Retina (tissue), 1 donor: ENCODE measurements at regions not wholly inside any gene's neighbourhood (a gene's known extent, or its start where the extent isn't known, plus 50 kb on each side); places are given as distances from the start of the nearest gene placed in this dataset.

Experiments used
- DNase-seq: peaks from one replicate; pipeline ENCODE4 v3.0.0-alpha.2; 2016

DNA sequence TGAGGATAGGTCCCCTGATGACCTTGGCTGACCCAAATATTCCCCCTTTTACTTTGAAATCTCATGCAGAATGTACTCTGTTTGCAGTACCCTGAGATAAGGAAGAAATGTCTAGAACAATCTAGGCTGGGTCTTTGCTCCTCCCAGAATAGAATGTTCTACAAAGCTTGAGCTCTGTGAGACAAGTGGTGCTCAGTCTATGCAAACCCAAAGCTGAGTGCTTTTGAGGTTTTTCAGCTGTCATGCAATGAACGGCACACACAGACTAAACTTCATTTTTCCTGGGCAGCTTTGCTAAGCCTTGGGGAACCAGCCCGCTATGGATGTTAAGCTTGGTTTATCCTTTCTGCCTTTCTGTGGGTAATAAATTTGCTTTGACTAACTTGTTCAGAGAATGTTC lies 513.6 kb downstream of the FAT4 start:
- DNase-seq: no peak

DNA sequence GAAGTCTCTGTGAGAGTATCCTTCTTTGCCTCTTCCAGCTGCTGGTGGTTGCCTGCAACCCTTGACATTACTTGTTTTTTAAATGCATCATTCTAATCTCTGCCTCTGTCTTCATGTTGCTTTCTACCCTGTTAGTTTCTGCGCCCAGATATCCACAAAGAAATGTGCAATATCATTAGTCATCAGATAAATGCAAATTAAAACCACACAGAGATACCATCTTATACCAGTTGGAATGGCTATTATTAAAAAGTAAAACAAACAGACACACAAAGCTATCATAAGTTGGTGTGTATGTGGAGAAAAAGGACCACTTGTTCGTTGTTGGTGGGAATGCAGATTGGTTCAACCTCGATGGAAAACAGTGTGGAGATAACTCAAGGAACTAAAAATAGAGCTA lies 517.4 kb downstream of the FAT4 start:
- no peak for DNase-seq

DNA sequence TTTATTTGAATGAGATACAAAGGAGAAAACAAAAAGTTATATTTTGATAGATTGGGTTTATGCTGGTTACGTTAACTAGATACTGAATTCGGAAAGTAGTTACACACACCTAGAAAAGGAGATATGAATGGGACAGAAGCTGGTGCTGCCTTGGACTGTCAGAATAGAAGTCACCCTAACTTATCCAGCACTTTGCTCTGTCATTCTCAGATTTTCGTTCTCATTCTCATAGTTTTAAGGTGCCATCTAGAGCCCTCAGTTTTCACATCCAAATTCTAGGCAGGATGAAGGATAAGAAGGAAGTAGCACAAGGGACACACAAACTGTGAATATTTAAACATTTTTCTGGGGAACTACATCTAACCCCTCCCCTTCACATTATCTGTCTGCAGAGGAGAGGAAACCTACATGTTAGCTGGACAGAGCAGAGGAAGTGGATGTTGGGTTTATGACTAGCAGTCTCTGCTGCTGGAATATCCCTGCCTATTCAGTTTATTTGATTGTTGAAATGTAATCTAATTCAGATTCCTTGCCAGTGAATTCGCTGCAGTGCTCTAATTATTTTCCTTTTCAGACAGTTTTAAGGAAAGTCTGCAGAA lies 521.9 kb downstream of the FAT4 start:
- DNase-seq: no peak

DNA sequence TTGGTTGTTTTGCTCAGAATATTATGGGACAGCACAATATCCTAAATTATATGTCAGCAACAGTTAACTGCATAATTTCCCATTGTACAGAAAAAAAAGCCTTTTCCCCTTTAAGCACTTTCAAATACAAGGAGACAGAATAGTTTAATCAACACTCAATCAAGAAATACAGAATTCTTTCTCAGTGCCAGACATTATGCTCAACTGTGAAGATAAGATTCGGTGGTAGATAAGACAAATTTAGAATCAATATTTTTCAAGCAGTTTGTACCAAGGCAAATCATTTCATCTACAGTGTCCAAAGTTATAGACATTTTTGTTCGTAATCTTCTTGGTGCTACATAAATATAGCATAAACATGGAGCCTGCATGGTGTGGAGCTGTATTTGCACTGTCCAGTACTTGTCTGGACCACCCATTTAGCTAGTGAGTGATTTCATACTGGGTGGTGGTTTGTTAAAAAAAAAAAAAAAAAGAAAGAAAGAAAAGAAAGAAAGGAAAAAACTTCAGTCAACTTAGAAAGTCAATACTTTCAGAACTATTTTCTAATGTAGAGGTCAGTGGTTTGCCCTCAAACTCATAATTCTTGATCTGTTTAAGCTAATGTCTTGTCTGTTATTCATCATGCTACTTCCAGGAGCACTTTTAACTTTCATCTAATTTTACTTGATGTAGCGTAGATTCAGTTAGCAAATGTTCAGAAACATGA lies 522.9 kb downstream of the FAT4 start:
- no peak for DNase-seq

DNA sequence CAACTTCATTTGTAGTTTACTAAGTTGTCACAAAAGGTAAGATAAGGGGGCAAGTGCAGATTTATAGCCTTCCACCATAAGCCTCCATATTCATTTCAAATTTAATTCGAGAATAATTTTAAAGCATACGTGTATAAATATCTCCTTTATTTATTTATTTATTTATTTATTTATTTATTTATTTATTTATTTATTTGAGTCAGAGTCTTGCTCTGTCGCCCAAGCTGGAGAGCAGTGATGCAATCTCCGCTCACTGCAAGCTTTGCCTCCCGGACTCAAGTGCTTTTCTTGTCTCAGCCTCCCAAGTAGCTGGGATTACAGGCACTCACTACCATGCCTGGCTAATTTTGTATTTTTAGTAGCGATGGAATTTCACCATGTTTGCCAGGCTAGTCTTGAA lies 523.4 kb downstream of the FAT4 start:
- no peak for DNase-seq

DNA sequence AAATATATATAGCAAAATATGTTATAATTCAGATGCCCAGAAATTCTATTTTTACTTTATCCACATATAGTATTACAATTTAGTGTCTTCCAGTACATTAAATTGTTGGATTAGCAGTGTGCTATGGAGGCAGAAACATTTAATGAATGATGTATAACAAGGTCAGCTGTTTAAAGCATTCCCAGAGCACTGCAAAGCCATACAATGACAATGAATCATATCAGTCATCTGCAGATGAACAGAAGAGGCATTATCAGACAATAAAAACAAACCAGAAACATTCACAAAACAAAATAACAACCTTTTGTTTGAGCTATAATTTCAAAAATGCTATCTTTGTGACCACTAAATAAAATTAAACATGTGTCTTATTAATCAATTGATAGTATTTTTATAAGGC lies 524.2 kb downstream of the FAT4 start:
- DNase-seq: no peak

DNA sequence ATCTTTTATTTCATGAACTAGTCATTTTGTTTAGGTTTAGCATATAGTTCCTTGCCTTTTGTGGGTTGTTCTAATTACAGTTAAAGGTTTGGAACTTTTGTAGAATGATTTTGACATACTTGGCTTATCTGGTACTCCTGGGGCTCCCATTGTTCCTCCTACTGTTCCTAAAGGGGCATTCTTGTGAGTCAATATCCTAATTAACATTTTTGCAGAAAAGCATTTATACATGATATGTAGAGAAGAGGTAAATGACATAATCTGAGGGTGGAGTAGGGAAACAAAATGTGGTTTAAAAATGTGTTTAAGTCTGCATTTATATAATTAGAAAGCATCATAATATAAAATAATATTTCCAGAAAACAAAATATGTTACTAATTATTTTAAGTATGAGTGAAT lies 529.2 kb downstream of the FAT4 start:
- no peak for DNase-seq

DNA sequence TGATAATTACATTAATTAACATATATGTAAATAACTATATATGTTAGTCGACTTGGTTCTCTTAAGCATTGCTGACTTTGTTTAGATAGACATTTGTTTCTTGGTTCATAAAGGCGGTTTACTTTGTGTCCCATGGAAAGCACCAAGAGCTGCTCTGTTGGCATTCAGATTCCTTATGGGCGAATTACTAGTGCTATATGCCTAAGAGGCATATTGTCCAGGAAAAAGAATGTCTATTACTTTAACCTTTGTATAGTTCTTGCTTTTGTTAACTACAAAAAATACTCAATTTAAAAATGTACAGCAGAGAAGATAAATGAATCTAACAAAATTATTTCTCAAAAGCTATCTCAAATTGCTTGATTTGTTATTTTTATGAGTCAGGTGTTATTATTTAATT lies 532.8 kb downstream of the FAT4 start:
- DNase-seq: no peak

DNA sequence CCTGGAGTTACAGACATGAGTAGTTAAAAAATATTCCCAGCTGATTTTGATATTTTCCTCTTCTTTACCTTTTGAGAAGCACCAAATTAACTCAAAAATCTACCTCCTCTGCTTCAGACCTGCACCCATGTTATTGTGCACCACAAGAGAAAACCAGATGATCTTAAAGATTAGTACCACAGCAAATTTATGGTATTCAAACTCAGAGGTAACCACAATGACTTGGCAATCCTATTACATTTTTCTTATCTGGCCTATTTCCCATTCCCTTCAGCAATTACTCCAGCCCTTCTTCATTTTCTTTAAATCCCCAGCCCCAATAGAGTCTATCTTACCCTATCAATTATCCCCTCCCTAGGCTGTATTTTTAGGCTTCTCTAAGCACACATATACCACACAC lies 535.1 kb downstream of the FAT4 start:
- no peak for DNase-seq

DNA sequence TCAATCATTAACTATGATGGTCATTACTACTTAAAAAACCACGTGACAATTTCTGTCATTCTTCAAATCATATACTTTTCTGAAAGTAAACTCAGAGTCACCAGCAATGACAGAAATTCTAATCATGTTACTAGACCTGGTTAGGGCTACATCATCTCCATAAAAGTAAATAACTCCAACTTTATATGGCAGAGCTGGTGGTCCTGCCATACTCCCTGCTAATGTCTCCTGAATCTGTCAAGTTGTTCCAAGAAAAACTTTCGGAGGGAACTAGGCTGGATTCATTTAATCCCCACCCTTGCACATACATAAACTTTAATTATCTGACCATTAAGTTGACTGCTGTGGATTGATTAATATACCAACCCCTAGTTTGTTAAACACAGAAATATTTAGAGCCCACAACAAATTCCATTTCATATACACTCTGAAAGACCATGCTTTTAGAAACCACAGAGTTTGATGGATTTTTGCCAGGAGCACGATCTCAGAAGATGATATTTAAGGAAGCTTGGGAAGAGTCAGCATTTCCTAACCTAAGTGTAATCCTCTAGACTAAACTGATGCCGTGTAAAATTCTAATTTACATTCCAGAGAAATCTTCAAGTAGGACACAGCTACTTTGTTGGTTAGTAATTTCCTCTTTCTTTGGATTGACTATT lies 577.0 kb downstream of the FAT4 start:
- DNase-seq: no peak

DNA sequence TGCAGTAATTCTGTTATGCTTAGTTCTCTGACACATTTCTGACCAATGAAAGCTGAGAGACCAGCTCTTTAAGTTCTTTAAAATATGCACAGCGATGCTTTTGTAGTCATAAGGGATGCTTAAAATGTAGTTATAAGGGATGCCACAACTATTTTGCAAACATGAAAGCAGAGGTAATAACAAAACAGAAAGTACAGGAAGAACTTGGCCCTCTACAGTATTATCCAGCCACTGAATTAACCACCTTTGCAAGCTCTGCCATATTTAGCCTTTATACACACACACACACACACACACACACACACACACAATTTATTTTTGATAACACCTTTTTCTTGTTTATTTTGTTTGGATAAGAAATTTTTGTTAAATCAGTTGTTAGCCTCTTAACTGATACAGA lies 590.0 kb downstream of the FAT4 start:
- DNase-seq: no peak

DNA sequence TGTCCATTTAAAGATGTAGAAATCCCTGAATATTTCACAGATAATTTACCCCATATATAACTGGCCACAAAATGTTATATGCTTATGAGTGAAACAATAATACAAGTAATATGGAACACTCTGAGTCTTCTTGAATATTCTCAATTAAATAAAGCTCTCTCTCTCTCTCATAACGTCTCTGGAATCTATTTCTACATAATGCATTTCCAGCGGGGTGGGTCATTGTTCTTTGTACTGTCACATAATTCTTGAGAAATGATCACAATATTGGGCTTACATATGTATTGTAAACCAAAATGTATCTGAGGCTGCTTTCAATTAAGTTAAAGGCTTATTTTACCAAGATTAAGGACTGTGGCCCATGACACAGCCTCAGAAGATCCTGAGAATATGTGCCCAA lies 596.3 kb downstream of the FAT4 start:
- DNase-seq: no peak

DNA sequence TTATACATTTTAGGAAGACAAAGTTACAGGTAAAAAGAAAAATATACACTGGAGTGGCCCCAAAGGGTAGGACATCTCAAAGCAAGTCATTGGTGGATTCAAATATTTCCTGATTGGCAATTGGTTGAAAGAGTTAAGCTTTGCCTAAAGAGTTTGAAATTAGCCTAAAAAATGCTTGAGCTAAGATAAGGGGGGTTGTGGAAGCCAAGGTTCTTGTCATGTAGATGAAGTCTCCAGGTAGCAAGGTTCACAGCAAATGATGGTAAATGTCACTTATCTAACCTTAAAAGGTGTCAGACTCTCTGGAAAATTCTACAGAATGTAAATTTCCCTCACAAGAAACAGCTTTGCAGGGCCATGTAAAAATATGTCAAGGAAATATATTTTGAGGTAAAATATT lies 596.7 kb downstream of the FAT4 start:
- DNase-seq: no peak

DNA sequence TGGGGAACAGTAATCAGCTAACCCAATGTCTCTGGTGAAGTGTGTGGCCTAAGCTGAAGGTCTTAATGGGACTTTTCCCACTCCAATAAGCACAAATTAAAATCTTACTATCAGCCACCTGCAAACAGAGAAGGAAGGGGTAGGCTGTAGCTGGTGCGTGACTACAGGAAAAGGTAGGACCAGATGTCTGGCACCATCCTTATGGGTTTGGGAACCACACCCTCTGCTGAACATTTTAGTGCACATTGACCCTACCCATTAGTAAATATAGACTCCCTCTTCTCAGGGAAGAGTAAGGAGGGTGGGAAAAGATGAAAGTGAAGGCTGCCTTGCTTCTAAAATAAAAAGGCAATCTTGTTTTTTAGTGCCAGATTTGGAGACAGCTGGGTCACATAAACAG lies 602.8 kb downstream of the FAT4 start:
- DNase-seq: no peak

DNA sequence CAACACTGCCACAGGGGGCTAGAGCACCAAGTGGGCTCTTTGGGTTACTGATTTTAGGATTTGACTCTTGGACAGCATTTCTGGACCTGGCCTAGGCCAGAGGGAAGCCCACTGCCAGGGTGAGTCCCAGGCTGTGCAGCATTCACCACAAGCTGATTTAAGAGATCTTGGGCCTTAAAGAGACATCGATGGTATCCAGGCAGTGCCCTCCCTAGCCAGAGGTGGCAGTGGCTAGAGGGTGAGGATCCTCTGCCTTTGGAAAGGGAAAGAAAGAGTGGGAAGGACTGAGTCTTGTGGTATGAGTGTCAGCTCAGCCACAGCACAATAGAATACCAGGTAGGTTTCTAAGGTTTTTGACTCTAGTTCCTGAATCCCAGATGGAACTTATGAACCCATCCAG lies 613.9 kb downstream of the FAT4 start:
- DNase-seq: no peak

DNA sequence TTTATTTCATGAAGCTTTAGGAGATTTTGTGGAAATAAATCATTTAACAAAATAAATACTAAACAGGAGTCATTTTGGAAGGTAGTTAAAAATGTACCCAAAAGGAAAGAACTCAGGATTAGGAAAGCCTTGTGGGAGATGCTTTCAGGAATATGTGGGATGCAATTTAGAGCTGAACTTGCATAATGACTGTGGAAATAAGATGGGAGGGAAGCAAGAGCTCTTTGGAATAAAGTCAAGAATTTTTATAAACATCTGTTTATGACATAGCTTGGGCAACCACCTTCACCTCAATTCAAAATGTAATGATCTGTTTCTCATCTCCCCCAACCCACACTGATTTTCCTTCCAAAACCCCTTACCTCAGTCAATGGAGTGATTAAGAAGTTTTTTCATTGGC lies 623.8 kb downstream of the FAT4 start:
- DNase-seq: no peak

DNA sequence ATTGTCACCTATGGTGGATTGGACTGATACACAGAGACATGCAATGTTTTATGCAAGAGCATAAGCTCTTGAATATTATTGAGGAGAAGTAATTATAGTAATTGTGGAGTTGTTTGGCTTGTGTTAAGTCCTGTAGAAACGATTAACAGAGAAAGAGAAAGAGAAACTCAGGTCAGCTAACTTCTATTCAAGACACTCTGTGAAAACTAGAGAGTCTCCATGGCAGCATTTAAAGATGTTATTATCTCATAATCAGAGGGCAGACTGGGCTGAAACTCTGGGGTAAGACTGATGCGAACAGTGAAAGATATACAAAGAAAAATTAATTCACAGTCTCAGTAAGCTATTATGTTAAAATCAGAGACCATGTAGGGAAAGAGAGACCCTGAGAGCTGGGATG lies 625.7 kb downstream of the FAT4 start:
- DNase-seq: no peak

DNA sequence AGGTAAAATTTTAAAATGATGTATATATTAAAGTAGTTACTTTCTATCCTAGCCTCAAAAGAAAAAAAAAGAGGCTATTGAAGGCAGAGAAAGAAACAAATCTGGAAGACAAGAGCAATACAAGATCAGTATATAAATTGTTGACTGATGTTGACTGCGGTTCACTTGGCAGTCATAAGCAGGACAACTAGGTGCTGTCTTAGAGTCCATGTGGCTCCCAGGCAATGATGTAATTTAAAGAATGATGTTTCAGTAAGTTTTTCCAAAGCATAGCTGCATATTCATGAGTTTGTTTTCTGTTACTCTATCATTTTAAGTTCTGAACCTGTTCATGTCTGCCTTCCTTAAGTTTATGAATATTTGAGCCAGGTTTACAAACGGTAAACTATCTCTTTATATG lies 630.2 kb downstream of the FAT4 start:
- no peak for DNase-seq

DNA sequence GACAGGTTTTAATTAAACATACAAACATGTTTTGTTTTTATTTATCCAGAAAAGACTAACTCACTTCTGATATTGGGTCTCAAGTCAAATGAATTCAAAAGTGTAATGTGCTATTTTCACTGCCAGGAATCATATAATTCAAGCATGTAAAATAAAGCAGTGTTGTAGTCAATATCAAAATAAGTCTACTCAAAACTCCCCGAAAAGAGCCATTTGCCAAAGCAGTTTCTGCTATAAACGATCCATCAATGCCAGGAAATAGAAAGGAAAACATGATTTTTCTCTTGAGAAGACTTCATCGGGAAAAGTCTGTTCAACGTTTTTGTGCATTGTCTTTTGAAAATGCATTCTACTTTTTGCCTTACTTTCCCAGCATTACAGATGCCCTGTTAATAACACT lies 633.3 kb downstream of the FAT4 start:
- no peak for DNase-seq

DNA sequence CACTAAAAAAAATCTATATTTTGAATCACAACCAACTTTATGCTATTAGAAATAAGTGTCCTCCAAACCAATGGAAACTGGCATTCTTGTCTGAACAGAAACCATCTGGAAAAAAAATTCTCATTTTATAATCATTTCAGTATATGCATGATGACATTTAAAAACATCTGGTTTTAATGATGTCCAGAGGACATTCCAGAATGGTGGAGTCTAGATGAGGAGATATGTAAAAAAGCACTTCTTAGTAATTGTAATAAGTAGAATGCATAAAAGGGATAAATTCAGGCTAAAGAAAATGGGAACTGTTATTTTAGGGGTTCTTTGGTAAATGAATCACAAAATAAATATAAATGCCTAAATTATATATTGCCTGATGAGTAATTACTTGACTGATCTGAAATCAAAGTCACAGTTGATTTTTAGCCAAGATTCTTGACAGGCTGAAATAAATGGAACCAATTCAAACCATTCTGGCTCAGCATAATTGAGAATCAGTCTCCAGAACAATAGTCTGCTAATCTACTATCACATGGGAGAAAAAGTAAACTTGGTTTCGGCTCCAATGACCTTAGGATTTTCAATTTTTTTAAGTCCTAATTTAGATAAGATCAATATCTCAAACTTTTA lies 636.6 kb downstream of the FAT4 start:
- DNase-seq: no peak

DNA sequence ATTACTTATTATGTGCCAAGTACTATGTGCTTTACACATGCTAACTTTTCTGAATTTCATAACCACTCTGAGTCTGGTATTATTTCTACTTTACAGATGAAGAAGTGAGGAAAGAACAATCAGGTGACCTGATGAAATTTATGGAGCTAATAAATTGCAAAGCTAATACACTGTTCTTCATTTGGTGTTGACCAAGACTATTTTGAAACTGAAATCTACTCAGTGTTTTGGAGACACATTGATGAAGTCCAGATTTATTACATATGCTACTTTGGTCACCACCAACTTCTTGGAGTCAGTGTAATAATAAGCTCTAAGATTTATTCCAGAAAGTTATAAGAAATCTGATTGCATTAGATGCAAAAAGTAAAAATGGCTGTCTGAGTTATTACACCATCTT lies 637.9 kb downstream of the FAT4 start:
- DNase-seq: no peak

DNA sequence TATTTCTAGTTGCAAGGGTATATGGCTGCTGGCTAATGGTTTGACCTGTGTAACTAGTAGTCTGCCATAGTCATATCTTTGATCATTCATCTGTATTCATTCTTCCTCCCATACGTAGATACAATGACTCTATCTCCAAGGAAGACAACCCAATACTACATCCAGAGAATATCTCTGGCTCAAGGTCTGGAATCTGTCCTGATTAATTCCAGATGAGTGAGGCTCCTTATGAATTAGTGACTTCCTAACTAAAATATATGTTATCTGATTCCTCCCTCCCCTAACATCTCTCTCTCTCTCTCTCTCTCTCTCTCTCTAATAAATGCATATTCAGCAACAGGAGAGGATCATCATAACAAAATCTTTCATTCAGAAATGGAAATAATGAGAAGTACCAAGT lies 641.5 kb downstream of the FAT4 start:
- DNase-seq: no peak

DNA sequence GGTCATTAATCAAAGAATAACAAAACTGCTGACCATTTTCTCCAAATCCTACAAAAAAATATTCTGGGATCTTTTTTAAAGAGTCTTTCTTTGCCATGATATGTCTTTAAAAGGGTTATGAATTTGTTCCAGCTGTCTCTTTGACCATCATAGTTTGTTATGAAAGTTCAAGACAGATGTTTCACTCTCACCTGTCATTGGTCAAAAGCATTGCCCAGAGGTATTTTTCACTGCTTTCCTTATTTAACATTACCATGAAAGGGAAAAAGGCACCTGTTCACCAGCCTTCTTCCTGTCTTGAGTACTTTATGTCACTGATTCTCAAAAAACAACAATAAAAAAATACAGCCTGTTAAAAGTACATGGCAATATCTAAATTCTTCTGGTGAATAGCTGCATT lies 643.8 kb downstream of the FAT4 start:
- DNase-seq: no peak

DNA sequence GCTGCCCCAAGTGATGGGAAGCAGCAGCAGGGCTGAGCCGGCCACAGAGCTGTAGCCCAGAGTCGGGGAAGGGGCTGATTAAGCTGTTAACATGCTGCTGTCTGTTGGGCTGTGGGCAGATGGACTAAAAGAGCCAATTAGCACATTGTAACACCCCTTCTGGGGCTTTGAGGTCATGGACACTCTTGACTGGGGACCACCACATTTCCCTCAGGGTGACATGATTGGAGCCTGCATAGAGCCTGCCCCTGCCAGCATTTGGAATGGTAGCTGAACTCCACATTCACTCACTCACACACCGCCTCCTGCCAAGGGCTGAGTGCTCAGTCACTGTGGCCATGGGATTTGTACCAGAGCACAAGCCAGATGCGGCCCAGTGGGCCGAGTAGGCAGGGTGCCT lies 646.9 kb downstream of the FAT4 start:
- DNase-seq: no peak
